Stimulated activated CD8-positive, alpha-beta memory T cell treated with anti-CD3 and anti-CD28 coated beads, Interleukin-2, amount 100 ng/mL, for 48 hours (primary cell): ENCODE measurements at regions not wholly inside any gene's neighbourhood (a gene's known extent, or its start where the extent isn't known, plus 50 kb on each side); places are given as distances from the start of the nearest gene placed in this dataset.
"Not testable (repeated sequence)": the region's sequence is repeated elsewhere in the genome, so short reads cannot be mapped to it uniquely, and the experiment has no call there.

ENCODE experiments used
- DNase-seq, 2 donors: peaks; one replicate each; pipeline ENCODE4 v3.0.0-alpha.2; 2020; ENCODE audit warnings: low read depth in 2 of 2

- no peak for DNase-seq
These were observed 183.6 kb upstream of the PROK2 start for GRCh38 chr3:71968544-71968943.

- no peak for DNase-seq
These were observed 181.2 kb upstream of the PROK2 start for GRCh38 chr3:71966185-71966584.

- DNase-seq = no peak
These were observed 179.2 kb upstream of the PROK2 start for GRCh38 chr3:71964170-71964569.

DNA sequence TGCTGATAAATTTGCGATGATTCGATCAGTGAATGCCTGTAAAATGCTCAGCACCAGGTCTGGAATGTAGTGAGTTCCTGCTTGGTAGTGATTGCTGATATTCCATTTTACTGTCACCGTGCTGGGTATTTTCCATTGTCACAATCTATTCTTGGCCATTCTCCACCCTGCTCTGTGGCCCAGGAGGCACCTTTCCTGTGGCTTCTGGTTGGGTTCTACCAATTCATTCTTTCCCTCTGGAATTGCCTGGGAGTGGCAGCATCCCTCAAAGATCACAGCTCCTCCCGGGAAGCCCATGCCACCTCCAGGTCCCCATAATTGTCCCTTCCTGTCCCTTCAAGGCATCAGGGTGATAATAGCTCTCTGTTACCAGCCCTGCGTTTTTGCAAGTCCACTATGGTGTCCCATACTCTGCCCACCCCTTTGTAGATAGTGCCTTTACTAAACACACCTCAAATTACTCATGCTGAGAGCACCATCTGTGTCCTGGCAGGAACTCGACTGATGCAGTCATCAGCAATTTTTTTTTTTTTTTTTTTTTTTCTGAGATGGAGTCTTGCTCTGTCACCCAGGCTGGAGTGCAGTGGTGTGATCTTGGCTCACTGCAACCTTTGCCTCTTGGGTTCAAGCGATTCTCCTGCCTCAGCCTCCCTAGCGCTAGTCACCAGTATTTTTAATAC, 177.8 kb upstream of the PROK2 start:
- DNase-seq = no peak

DNA sequence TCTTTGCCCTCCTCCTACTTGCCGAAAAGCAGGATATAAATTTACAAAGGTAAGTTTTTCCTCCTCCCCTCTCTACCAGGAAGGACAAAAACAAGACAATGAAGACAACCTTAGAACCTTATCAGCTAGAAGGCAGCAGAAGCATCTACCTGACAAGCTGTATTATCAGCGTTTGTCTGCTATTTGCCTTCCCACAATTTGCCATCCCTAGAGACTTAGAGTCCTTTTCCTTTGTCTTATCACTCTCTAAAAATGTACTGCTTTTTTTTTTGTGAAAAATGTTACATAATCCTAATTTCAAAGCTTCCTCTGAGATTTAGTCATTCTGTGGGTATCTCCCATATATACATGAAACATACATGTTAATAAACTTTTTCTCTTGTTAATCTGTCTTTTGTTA, 176.9 kb upstream of the PROK2 start:
- DNase-seq = no peak

DNA sequence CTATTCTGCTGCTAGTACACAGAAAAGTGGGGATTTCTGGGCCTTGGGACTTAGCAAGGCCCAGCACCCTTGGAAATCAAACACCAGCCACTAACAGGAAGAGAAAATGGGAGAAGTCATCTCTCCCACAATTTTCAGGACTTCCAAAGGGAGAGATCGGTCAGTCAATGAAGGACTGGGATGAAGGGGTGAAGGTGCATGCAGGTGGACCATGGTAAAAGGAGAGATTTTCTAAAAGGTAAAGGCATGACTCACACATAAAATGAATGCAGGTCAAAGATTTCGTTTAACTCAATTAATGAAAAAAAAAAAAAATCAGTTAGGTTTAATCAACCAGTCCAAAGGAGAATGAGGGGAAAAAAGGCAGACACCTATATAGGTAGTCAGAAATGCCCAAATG, 176.4 kb upstream of the PROK2 start:
- DNase-seq = no peak

- no peak for DNase-seq
These were observed 173.6 kb upstream of the PROK2 start for GRCh38 chr3:71958533-71958932.

GRCh38 chr3:71956716-71957115, 171.8 kb upstream of the PROK2 start:
- no peak for DNase-seq

- no peak for DNase-seq
These were observed 171.1 kb upstream of the PROK2 start for GRCh38 chr3:71956069-71956340.

DNA sequence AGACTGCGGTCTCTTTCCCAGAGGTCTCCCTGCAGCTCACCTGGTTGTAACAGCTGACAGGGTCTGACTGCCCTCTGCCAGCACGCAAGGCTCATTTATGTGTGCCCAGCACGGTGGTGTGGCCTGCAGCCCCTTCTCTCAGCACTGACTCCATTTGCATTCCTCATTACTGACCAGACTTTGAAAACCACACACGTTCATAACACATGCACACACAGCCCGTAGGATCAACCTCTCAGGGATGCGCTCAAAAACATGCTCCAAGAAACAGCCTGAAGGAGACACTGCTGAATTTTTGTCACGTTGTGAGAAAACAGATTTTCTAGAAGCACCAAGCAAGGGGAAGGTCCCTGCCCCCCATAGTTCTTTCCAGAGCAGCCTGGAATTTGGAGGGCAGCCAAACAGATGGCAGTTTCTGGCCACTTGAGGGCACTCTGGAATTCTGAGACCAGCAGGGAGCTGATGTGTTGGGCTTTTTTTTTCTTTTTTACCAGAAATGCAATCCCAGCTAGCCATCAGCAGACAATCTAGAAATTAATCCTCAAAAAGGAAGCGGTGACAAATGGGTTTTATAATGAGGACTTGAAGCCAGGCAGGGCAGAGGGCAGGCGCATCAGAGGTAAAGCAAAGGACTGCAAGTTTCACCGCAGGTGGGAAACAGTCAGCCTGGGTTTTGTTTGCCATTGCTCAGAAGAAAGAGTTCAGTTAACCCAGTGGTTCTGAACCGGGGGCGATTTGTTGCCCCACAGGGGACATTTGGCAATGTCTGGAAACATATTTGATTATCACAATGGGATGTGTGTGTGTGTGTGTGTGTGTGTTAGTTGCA, 170.5 kb upstream of the PROK2 start:
- DNase-seq = peak; percentile 3 to 20

DNA sequence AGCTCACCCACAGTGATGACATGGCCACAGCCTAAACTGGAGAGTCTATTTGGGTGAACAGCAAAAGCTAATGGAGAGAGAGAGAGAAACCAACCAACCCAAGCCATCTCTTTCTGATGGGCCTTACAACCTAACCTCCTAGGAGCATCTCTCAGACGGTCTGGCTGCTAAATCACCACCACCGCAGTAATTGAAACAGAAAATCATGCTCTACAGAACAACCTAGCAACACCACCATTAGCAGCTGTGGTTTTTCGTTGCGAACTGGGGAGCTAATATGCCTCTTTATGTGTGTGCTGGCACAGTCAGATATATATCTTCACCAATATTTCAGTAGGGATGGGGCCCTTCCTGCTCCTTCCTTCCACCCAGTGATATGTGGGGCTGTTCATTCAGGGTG, 166.9 kb upstream of the PROK2 start:
- no peak for DNase-seq

- DNase-seq = no peak
These were observed 166.4 kb upstream of the PROK2 start for GRCh38 chr3:71951361-71951760.

DNA sequence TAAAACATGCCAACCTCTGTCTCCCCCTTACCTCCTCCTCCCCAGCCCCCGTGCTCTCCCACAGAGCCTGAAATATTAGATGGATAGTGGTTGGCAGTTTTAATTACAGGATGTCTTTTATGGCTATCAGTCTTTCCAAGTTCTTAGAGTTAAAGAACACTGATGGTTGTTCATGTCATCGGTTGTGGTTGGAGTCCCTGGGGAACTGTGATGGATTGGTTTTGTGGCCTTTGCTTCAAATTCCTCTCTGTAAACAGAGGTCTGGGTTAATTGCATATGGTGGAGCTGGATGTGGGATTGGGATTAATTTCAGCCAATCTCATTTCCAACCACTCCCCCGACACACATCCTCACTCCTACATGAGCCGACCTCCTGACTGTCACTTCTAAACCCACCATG, 164.5 kb upstream of the PROK2 start:
- no peak for DNase-seq

GRCh38 chr3:71944482-71945065, 159.6 kb upstream of the PROK2 start:
- DNase-seq = no peak

DNA sequence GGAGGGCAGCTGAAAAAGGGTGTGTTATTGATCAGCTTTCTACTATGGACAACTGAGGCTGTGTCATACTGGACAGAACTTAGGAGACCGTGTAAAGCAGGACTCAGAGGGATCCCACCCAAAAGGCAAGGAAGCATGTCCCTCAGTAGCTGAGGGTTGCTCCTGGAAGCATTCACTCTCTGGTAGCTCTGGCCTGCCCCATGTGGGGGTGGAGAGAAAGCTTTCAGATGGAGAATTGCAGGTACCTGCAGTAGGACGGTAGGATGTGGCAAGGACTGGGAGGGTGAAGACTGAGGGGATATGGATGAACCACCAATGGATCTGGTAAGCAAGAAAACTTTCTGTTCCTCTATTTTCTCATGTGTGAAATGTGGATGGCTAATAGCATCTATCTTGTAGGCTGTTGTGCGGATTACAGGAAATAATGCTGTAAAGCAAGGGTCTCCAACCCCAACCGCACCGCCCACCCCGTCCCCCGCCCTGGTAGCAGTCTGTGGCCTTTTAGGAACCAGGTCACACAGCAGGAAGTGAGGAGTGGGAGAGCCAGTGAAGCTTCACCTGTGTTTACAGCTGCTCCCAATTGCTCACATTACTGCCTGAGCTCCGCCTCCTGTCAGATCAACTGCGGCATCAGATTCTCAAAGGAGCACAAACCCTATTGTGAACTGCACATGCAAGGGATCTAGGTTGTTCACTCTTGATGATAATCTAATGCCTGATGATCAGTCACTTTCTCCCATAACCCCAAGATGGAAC, 157.7 kb upstream of the PROK2 start:
- no peak for DNase-seq

GRCh38 chr3:71940486-71940885, 155.5 kb upstream of the PROK2 start:
- DNase-seq = no peak

GRCh38 chr3:71938081-71938480, 153.1 kb upstream of the PROK2 start:
- not testable (repeated sequence) for DNase-seq

DNA sequence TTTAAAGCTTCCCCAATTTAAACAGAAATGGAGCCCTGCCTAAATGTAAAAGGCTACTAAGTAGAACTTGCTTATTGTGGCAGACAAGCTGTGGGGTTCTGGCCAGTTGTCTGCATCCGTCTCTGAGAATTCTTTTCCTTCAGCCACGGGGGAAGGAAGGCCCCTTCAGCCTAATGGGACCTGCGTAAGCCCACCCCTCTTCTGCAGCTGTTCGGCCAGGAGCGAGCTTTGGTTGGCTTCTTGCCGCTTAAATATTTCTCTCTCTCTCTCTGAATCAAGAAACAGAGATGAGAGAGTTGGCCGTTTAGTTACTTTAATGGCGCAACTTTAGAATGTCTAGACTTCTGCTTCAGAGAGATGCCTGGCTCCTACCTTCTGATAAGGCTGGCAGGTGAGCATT, 151.7 kb upstream of the PROK2 start:
- DNase-seq = no peak

- no peak for DNase-seq
These were observed 149.7 kb upstream of the PROK2 start for GRCh38 chr3:71934520-71935270.

DNA sequence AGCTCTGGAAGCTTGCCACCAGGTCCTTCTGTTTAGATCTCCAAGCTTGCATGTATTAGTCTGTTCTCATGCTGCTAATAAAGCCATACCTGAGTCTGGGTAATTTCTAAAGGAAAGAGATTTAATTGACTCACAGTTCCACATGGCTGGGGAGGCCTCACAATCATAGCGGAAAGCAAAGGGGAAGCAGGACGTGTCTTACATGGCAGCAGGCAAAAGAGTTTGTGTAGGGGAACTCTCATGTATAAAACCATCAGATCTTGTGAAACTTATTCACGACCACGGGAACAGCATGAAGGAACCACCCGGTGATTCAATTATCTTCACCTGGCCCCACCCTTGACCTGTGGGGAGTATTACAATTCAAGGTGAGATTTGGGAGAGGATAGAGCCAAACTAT, 147.0 kb upstream of the PROK2 start:
- no peak for DNase-seq

DNA sequence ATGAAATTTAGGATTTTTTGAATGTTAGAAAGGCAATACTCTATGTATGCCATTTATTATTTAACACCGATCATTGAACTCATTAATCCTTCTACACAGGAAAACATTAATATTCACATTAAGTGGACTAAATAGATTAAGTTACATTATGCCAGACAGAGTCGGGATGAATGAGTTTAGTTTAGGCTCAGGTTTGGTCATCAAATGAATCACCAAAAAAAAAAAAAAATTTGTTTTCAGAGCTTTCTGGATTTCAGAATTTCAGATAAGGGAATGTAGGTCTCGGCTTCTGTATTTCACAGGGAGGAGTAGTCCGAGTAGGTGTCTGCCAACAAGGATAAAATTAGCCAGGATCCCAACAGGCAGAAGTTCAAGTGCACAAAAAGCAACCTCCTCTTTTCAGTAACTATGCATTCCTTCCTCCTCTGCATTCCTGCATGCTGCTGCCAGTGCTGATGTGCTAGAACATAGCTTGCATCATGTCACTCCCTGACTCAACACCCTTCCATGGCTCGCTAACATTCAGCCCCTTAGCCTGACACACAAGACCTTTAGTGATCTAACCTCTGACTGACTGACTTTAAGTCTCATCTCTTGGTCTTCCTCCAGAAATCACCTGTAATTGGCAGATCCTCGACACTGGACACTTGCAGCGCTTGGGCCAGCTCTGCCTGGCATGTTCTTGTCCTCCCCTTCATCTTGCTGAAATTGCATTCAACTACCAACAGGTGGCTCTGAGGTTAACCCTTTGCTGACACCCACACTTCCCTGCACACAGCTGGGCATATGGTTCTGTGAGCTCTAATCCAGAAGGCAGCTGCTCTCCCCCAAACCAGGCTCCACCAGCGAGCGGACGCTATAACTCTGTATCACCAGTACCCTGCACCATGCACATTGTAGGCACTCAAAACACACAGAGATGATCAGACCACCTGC, 145.4 kb upstream of the PROK2 start:
- no peak for DNase-seq
